Astrocyte (in vitro differentiated cells and primary cell): ENCODE measurements at regions not wholly inside any gene's neighbourhood (a gene's known extent, or its start where the extent isn't known, plus 50 kb on each side); places are given as distances from the start of the nearest gene placed in this dataset.
"Not testable (repeated sequence)": the region's sequence is repeated elsewhere in the genome, so short reads cannot be mapped to it uniquely, and the experiment has no call there.

Experiments used
- DNase-seq: peaks from one replicate; pipeline ENCODE4 v3.0.0-alpha.2; 2010; ENCODE audit warnings: low read depth
- FAIRE-seq: peaks from 2 replicates; lab custom pipeline; 2011; peaks lifted over from hg19 to GRCh38; lab: Jason Lieb, UNC
- H2AFZ ChIP-seq: 2 replicates; pipeline ENCODE4 v1.6.0; 2012; ENCODE audit warnings: low read depth, low read length, inconsistent platforms
- H3K27ac ChIP-seq: 2 replicates; pipeline ENCODE4 v1.5.1; 2011; ENCODE audit warnings: low read depth, low read length, inconsistent platforms
- H3K27me3 ChIP-seq: 2 replicates; pipeline ENCODE4 v1.6.0; 2011; ENCODE audit warnings: low read length, inconsistent platforms; ENCODE audit not compliant: insufficient read depth
- H3K36me3 ChIP-seq: 2 replicates; pipeline ENCODE4 v1.5.1; 2011; ENCODE audit warnings: low read length, inconsistent platforms; ENCODE audit not compliant: insufficient read depth
- H3K4me1 ChIP-seq: 2 replicates; pipeline ENCODE4 v1.5.1; 2011; ENCODE audit warnings: low read length, inconsistent platforms; ENCODE audit not compliant: insufficient read depth
- H3K4me2 ChIP-seq: 2 replicates; pipeline ENCODE4 v1.6.0; 2012; ENCODE audit warnings: low read length, inconsistent platforms
- H3K4me3 ChIP-seq: 2 replicates; pipeline ENCODE4 v1.5.1; 2011; ENCODE audit warnings: low read depth, mild to moderate bottlenecking, low read length, inconsistent platforms; ENCODE audit not compliant: insufficient read depth
- H3K79me2 ChIP-seq: 2 replicates; pipeline ENCODE4 v1.6.0; 2012; ENCODE audit warnings: mild to moderate bottlenecking, low read length, inconsistent platforms; ENCODE audit not compliant: insufficient read depth
- H3K9ac ChIP-seq: 2 replicates; pipeline ENCODE4 v1.6.0; 2012; ENCODE audit warnings: mild to moderate bottlenecking, low read length, inconsistent platforms
- H3K9me3 ChIP-seq: 2 replicates; pipeline ENCODE4 v1.5.1; 2012; ENCODE audit warnings: low read depth, mild to moderate bottlenecking, low read length, inconsistent platforms; ENCODE audit not compliant: insufficient read depth
- H4K20me1 ChIP-seq: 2 replicates; pipeline ENCODE4 v1.6.0; 2012; ENCODE audit warnings: low read length, inconsistent platforms; ENCODE audit not compliant: insufficient read depth
- H3K27ac Mint-ChIP-seq: one replicate; pipeline ENCODE4 v1.8.0; 2021; ENCODE audit warnings: mild to moderate bottlenecking, mixed read lengths; ENCODE audit not compliant: unreplicated experiment
- H3K27me3 Mint-ChIP-seq: one replicate; pipeline ENCODE4 v1.8.0; 2021; ENCODE audit warnings: low read depth, mixed read lengths; ENCODE audit not compliant: unreplicated experiment
- H3K36me3 Mint-ChIP-seq: one replicate; pipeline ENCODE4 v1.8.0; 2021; ENCODE audit warnings: low read depth, mixed read lengths; ENCODE audit not compliant: unreplicated experiment
- H3K4me1 Mint-ChIP-seq: one replicate; pipeline ENCODE4 v1.8.0; 2021; ENCODE audit warnings: low read depth, mixed read lengths; ENCODE audit not compliant: unreplicated experiment
- H3K4me3 Mint-ChIP-seq: one replicate; pipeline ENCODE4 v1.8.0; 2021; ENCODE audit warnings: mild to moderate bottlenecking, moderate library complexity, mixed read lengths; ENCODE audit not compliant: unreplicated experiment
- H3K9me3 Mint-ChIP-seq: one replicate; pipeline ENCODE4 v1.8.0; 2021; ENCODE audit warnings: mild to moderate bottlenecking, mixed read lengths; ENCODE audit not compliant: unreplicated experiment
- EZH2 ChIP-seq: IDR thresholded peaks from 2 replicates; pipeline ENCODE4 v1.6.1; 2012; ENCODE audit warnings: mild to moderate bottlenecking, low read length, inconsistent platforms; ENCODE audit not compliant: insufficient read depth
- TF ChIP-seq, protein P1 (sequence below): IDR thresholded peaks from 2 replicates; pipeline ENCODE4 v1.5.1; 2011; ENCODE audit warnings: low read depth, mild to moderate bottlenecking, inconsistent platforms, low read length, moderate library complexity; ENCODE audit not compliant: insufficient read depth

- Mint-ChIP-seq H3K27ac (no peak overlapping the region), H3K4me1 (no peaks in the 10 kb centered on the region), H3K9me3 (no peaks in the 10 kb centered on the region), H3K36me3 (no peaks in the 10 kb centered on the region), H3K27me3 (no peaks in the 10 kb centered on the region), H3K4me3 (no peak overlapping the region)
- Histone ChIP-seq H2AFZ (no peak overlapping the region), H3K9me3 (no peaks in the 10 kb centered on the region), H3K27me3 (no peaks in the 10 kb centered on the region), H3K9ac (no peak overlapping the region), H3K4me3 (no peak overlapping the region), H3K79me2 (no peaks in the 10 kb centered on the region), H3K36me3 (no peaks in the 10 kb centered on the region), H3K4me2 (no peak overlapping the region), H4K20me1 (no peaks in the 10 kb centered on the region), H3K27ac (no peak overlapping the region), H3K4me1 (no peaks in the 10 kb centered on the region)
- TF ChIP-seq EZH2 = no peak
- TF ChIP-seq, protein P1, sequence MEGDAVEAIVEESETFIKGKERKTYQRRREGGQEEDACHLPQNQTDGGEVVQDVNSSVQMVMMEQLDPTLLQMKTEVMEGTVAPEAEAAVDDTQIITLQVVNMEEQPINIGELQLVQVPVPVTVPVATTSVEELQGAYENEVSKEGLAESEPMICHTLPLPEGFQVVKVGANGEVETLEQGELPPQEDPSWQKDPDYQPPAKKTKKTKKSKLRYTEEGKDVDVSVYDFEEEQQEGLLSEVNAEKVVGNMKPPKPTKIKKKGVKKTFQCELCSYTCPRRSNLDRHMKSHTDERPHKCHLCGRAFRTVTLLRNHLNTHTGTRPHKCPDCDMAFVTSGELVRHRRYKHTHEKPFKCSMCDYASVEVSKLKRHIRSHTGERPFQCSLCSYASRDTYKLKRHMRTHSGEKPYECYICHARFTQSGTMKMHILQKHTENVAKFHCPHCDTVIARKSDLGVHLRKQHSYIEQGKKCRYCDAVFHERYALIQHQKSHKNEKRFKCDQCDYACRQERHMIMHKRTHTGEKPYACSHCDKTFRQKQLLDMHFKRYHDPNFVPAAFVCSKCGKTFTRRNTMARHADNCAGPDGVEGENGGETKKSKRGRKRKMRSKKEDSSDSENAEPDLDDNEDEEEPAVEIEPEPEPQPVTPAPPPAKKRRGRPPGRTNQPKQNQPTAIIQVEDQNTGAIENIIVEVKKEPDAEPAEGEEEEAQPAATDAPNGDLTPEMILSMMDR = no peak
- DNase-seq (no peak), FAIRE-seq (no peak)
Observed at GRCh38 chr16:63877401-63877800, 1244.5 kb downstream of the CDH11 start.

DNA sequence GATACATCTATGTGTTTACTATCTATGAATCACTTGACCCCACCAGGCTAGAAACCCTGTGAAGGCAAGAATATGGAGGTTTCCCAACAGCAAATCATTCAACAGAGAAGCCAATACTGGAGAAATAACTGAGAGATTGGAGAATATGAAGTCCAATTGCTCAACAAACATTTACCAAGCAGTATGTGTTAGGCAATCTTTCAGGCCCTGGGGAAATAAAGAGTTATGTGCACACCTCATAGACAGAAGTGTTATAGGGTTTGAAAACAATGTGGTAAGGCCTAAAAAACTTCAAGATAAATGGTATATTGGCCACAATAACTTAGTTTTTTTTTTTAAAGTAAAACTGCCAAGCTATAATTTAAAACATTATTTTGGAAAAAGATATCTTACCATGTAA lies 1245.8 kb downstream of the CDH11 start:
- DNase-seq = no peak
- H3K4me1 Mint-ChIP-seq = no peaks in the 10 kb centered on the region
- H3K27ac Mint-ChIP-seq = no peak overlapping the region

GRCh38 chr16:63860700-63861099 lies 1261.2 kb downstream of the CDH11 start:
- H3K79me2 ChIP-seq, H3K4me1 ChIP-seq, H3K9ac ChIP-seq, H3K27me3 Mint-ChIP-seq, H3K9me3 Mint-ChIP-seq, H3K4me2 ChIP-seq, DNase-seq, FAIRE-seq, H3K4me1 Mint-ChIP-seq, H3K27me3 ChIP-seq, H3K4me3 ChIP-seq, H3K36me3 Mint-ChIP-seq, H3K9me3 ChIP-seq, H3K36me3 ChIP-seq, H2AFZ ChIP-seq, H3K27ac ChIP-seq, H3K4me3 Mint-ChIP-seq, H3K27ac Mint-ChIP-seq, H4K20me1 ChIP-seq: not testable (repeated sequence)

More for the DNA sequence above, 1245.8 kb downstream of the CDH11 start:
- Histone ChIP-seq H3K4me2 (no peak overlapping the region), H3K4me1 (no peaks in the 10 kb centered on the region), H3K4me3 (no peak overlapping the region), H2AFZ (no peak overlapping the region), H3K27ac (no peak overlapping the region), H3K36me3 (no peaks in the 10 kb centered on the region), H3K9me3 (no peaks in the 10 kb centered on the region), H3K27me3 (no peaks in the 10 kb centered on the region), H3K79me2 (no peaks in the 10 kb centered on the region), H4K20me1 (no peaks in the 10 kb centered on the region), H3K9ac (no peak overlapping the region)
- Mint-ChIP-seq H3K4me3 (no peak overlapping the region), H3K9me3 (no peaks in the 10 kb centered on the region), H3K27me3 (no peaks in the 10 kb centered on the region), H3K36me3 (no peaks in the 10 kb centered on the region)
- FAIRE-seq = no peak
- TF ChIP-seq, protein P1 = no peak
- TF ChIP-seq EZH2 = no peak
